LNCaP clone FGC (cell line): ENCODE measurements at regions not wholly inside any gene's neighbourhood (a gene's known extent, or its start where the extent isn't known, plus 50 kb on each side); places are given as distances from the start of the nearest gene placed in this dataset.

Experiments used
- DNase-seq: peaks from one replicate; pipeline ENCODE4 v3.0.0-alpha.2; 2011; ENCODE audit warnings: low read depth
- H3K4me3 ChIP-seq: 2 replicates; pipeline ENCODE4 v1.5.1; 2011; ENCODE audit warnings: mild to moderate bottlenecking, low read depth, low read length, control low read depth
- TF ChIP-seq, protein P1 (sequence below): IDR thresholded peaks from 2 replicates; pipeline ENCODE4 v1.5.1; 2012; ENCODE audit warnings: mild to moderate bottlenecking; ENCODE audit not compliant: control insufficient read depth, insufficient read depth; ENCODE audit errors: extremely low read depth

GRCh38 chr6:16812993-16813392, 51.7 kb upstream of the ATXN1 start:
- no peak for DNase-seq
- H3K4me3 ChIP-seq: no peak overlapping the region
- TF ChIP-seq, protein P1, sequence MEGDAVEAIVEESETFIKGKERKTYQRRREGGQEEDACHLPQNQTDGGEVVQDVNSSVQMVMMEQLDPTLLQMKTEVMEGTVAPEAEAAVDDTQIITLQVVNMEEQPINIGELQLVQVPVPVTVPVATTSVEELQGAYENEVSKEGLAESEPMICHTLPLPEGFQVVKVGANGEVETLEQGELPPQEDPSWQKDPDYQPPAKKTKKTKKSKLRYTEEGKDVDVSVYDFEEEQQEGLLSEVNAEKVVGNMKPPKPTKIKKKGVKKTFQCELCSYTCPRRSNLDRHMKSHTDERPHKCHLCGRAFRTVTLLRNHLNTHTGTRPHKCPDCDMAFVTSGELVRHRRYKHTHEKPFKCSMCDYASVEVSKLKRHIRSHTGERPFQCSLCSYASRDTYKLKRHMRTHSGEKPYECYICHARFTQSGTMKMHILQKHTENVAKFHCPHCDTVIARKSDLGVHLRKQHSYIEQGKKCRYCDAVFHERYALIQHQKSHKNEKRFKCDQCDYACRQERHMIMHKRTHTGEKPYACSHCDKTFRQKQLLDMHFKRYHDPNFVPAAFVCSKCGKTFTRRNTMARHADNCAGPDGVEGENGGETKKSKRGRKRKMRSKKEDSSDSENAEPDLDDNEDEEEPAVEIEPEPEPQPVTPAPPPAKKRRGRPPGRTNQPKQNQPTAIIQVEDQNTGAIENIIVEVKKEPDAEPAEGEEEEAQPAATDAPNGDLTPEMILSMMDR: no peak

DNA sequence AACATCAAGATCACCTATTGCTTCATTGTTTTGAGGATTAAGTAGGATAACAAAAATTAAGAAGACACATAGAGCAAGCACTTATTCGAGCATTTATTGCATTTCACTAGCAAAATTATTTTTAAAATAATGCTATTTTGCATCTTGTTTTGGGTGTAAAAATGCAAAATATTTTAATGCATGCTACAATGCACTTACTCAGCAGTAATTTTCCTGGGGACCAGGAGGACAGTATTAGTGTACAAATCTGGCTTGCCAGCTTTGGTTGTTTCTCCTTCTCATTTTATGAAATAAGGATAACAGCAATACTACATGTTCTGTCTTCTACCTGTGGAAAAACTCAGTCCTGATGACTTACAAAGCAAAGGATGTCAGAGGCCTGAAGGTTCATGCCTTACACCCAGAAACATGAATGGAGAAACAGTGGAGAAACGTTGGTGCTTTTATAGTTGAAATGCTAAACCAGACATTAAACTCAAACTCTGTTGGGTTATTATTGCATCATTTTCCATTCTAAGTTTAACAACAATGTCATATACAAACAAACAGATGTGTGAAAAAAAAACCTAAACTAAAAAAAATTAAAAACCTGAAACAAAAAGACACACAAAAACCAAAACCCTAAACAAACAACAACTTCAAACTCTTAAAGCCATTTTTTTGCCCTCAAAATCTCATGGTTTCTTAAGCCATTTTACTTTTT, 50.2 kb upstream of the ATXN1 start:
- DNase-seq: no peak
- H3K4me3 ChIP-seq: no peak overlapping the region
- TF ChIP-seq, protein P1: no peak
